GM12874 (cell line): ENCODE measurements at regions not wholly inside any gene's neighbourhood (a gene's known extent, or its start where the extent isn't known, plus 50 kb on each side); places are given as distances from the start of the nearest gene placed in this dataset.

Source experiments
- TF ChIP-seq, protein P1 (sequence below): IDR thresholded peaks from 2 replicates; pipeline ENCODE4 v1.5.1; 2011; ENCODE audit warnings: low read depth, mild to moderate bottlenecking, control low read depth, low read length, moderate library complexity; ENCODE audit not compliant: insufficient read depth

GRCh38 chr10:53537508-53537907, 764.9 kb upstream of the MBL2 start:
- TF ChIP-seq, protein P1, sequence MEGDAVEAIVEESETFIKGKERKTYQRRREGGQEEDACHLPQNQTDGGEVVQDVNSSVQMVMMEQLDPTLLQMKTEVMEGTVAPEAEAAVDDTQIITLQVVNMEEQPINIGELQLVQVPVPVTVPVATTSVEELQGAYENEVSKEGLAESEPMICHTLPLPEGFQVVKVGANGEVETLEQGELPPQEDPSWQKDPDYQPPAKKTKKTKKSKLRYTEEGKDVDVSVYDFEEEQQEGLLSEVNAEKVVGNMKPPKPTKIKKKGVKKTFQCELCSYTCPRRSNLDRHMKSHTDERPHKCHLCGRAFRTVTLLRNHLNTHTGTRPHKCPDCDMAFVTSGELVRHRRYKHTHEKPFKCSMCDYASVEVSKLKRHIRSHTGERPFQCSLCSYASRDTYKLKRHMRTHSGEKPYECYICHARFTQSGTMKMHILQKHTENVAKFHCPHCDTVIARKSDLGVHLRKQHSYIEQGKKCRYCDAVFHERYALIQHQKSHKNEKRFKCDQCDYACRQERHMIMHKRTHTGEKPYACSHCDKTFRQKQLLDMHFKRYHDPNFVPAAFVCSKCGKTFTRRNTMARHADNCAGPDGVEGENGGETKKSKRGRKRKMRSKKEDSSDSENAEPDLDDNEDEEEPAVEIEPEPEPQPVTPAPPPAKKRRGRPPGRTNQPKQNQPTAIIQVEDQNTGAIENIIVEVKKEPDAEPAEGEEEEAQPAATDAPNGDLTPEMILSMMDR, result no peak

DNA sequence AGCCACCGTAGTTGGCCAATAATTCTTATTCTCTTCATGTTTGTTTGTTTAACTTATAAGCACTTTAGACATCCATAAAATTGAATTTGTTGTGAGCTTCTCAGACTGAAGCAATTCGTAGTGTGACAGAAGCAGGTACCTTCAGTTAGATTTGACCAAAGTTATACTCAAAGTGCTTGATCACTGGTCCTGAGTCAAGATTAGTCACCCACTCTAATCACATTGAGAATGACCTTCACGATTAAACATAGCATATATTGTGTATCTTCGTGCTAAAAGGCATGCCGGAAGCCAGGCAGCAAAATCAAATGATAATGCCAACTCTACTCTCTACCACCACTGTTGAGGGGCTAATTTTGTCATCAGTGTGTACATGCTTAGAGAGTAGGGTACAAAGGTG, 763.7 kb upstream of the MBL2 start:
- TF ChIP-seq, protein P1, result no peak

DNA sequence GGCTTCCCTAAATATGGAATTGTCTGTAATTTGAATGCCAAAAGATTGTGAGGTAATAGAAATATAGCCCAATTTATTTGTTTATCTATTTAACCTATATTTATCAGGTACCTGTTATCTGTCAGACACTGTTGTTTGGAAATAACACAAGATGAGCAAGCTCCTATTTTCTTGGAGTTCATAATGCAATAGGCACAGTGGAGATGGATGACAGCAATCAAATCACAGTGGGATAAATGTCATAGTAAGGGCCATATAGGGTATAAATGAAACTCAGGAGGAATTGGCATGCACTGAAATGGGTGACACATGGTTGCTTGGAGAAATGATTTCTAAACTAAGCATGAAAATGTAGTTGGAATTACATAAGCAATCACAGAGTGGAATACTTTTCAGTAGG, 761.8 kb upstream of the MBL2 start:
- TF ChIP-seq, protein P1, result no peak

- TF ChIP-seq, protein P1, result no peak
Observed at GRCh38 chr10:53528974-53529373, 756.4 kb upstream of the MBL2 start.

GRCh38 chr10:53521046-53521445, 748.5 kb upstream of the MBL2 start:
- TF ChIP-seq, protein P1, result no peak

DNA sequence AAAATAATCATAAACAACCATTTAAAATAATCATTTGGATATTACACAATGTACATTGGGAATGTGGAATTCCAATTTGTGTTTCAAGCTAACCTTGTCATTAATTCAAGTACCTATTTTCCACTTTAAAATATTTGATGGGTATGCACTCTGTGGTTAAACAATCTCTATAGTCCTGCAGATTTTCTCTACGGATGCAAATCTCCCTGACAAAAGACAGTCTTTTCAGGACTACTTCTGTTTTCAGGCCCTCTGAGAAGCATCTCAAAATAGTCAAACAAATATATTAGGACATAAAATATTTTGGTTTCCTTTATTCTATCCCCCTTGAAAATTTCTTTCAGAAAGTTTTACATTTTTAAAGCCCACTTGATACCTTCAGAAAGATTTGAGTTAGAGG, 735.6 kb upstream of the MBL2 start:
- TF ChIP-seq, protein P1, result no peak

GRCh38 chr10:53491774-53492173, 719.2 kb upstream of the MBL2 start:
- TF ChIP-seq, protein P1, result no peak

DNA sequence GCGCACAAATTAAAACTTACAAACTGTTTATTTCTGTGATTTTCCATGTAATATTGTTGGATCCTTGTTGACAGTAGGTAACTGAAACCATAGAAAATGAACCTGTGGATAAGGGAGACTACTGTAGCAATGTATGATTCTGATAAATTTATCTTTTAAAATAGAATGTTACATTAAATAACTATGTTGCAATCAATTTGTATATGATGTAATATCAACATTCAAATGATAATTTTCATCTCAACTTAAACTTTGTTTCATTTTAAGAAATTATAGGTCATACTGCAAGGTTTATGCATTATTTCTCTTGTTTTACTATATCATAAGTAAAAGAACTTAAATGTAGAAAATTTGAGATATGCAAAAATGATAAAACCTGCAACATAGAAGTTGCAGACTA, 718.0 kb upstream of the MBL2 start:
- TF ChIP-seq, protein P1, result no peak
